Gastrocnemius medialis (tissue), 4 donors: ENCODE measurements at regions not wholly inside any gene's neighbourhood (a gene's known extent, or its start where the extent isn't known, plus 50 kb on each side); places are given as distances from the start of the nearest gene placed in this dataset.

ENCODE experiments used
- POLR2A ChIP-seq, 2 donors: fragments of 450-650 bp; IDR thresholded peaks; one replicate each; pipeline ENCODE4 v1.6.1; 2017; ENCODE audit warnings: antibody characterized with exemption in 2 of 2, mild to moderate bottlenecking in 2 of 2, moderate library complexity in 2 of 2
- TF ChIP-seq, protein P1 (sequence below), 5 experiments: fragments of 450-650 bp in 3 of 5; fragments of 200-600 bp in 2 of 5; sonication (generic) in 2 of 5; IDR thresholded peaks in 4 of 5; conservative IDR thresholded peaks in 1 of 5; 1 replicate in 4 of 5; 2 replicates in 1 of 5; pipeline ENCODE4 v1.5.1; 2016 to 2019; ENCODE audit warnings: antibody characterized with exemption in 5 of 5, mild to moderate bottlenecking in 3 of 5, moderate library complexity in 3 of 5

DNA sequence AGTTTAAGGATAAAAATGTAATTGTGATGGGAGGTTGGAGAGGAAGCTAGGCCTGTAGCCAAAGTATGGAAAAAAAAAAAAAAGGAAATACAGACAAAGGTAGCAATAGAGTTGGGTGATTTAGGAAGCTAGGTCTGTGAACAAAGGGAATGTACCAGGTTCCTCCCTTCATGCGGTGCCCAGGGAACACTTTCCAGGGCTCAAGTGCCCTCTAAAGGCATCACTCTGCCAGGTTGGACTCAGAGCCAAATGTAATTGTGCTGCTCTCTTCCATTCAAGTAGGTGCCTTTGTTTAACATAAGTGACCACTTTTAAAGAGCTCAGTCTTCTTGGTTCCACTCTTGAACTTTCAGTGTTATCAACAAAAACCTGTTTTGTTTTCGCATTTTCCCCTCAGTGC lies 159.7 kb upstream of the AHI1 start:
- TF ChIP-seq, protein P1, sequence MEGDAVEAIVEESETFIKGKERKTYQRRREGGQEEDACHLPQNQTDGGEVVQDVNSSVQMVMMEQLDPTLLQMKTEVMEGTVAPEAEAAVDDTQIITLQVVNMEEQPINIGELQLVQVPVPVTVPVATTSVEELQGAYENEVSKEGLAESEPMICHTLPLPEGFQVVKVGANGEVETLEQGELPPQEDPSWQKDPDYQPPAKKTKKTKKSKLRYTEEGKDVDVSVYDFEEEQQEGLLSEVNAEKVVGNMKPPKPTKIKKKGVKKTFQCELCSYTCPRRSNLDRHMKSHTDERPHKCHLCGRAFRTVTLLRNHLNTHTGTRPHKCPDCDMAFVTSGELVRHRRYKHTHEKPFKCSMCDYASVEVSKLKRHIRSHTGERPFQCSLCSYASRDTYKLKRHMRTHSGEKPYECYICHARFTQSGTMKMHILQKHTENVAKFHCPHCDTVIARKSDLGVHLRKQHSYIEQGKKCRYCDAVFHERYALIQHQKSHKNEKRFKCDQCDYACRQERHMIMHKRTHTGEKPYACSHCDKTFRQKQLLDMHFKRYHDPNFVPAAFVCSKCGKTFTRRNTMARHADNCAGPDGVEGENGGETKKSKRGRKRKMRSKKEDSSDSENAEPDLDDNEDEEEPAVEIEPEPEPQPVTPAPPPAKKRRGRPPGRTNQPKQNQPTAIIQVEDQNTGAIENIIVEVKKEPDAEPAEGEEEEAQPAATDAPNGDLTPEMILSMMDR (IDR thresholded peaks at IDR 0.05 in 4 of 5, conservative IDR thresholded peaks at IDR 0.05 in 1 of 5), result no peak
- TF ChIP-seq POLR2A (IDR thresholded peaks at IDR 0.05), result no peak
